Testis (tissue), 2 donors: ENCODE measurements at regions not wholly inside any gene's neighbourhood (a gene's known extent, or its start where the extent isn't known, plus 50 kb on each side); places are given as distances from the start of the nearest gene placed in this dataset.

Experiments
- CTCF ChIP-seq, 3 experiments: fragments of 450-650 bp in 2 of 3; fragments of 200-600 bp in 1 of 3; sonication (generic) in 1 of 3; IDR thresholded peaks; one replicate each; pipeline ENCODE4 v1.5.1; 2016 to 2019; ENCODE audit warnings: antibody characterized with exemption in 3 of 3, mild to moderate bottlenecking in 2 of 3, moderate library complexity in 1 of 3
- POLR2A ChIP-seq: fragments of 450-650 bp; IDR thresholded peaks from one replicate; pipeline ENCODE4 v1.6.1; 2017; ENCODE audit warnings: antibody characterized with exemption, mild to moderate bottlenecking, moderate library complexity

- TF ChIP-seq CTCF (IDR thresholded peaks at IDR 0.05) (no peak), POLR2A (no peak)
These were observed 308.8 kb downstream of the ZNF674 start for GRCh38 chrX:46236411-46236810.
